ENCODE measurements at regions not wholly inside any gene's neighbourhood (a gene's known extent, or its start where the extent isn't known, plus 50 kb on each side); places are given as distances from the start of the nearest gene placed in this dataset.

DNA sequence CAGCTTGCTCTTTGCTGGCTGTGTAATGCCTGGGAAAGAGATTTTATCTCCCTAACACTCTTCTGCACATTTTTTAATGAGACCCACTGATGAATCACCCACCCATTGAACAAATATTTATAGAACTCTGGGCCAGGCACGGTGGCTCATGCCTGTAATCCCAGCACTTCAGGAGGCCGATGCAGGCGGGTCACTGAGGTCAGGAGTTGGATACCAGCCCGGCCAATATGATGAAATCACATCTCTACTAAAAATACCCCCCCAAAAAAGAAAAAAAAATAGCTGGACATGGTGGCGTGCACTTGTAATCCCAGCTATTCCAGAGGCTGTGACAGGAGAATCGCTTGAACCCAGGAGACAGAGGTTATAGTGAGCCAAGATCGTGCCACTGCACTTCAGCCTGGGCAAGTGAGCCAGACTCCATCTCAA, 82.1 kb upstream of the SIRPA start:
- H3K4me1 ChIP-seq (ENCODE audit: control insufficient read depth, insufficient read depth, low read length): peaks cover 11% of the 10 kb centered on the region
- no peak overlapping the region for H2AFZ ChIP-seq (ENCODE audit: control insufficient read depth, low read depth, low read length)
- no peak overlapping the region for H3K4me2 ChIP-seq (ENCODE audit: control insufficient read depth, insufficient read depth)
- no peak for TF ChIP-seq EP300 (IDR thresholded peaks at IDR 0.05; ENCODE audit: borderline replicate concordance in 1 of 2, control insufficient read depth in 1 of 2, low read depth in 2 of 2, low read length in 2 of 2)
- no peak for TF ChIP-seq TCF12 (IDR thresholded peaks at IDR 0.05; ENCODE audit: low read depth, low read length)
- no peak for TF ChIP-seq IKZF2 (IDR thresholded peaks at IDR 0.05)
- TF ChIP-seq RBBP5 (conservative IDR thresholded peaks at IDR 0.05): no peak
- TF ChIP-seq JUND (IDR thresholded peaks at IDR 0.05; ENCODE audit: low read depth, low read length): no peak
- TF ChIP-seq NFXL1 (IDR thresholded peaks at IDR 0.05; ENCODE audit: borderline replicate concordance): no peak
- TF ChIP-seq, protein P1, sequence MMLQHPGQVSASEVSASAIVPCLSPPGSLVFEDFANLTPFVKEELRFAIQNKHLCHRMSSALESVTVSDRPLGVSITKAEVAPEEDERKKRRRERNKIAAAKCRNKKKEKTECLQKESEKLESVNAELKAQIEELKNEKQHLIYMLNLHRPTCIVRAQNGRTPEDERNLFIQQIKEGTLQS (IDR thresholded peaks at IDR 0.05; ENCODE audit: borderline replicate concordance, extremely low read depth, low read depth, low read length): no peak
- no peak for TF ChIP-seq ATF7 (IDR thresholded peaks at IDR 0.05; ENCODE audit: low read depth)
- TF ChIP-seq, protein P2, sequence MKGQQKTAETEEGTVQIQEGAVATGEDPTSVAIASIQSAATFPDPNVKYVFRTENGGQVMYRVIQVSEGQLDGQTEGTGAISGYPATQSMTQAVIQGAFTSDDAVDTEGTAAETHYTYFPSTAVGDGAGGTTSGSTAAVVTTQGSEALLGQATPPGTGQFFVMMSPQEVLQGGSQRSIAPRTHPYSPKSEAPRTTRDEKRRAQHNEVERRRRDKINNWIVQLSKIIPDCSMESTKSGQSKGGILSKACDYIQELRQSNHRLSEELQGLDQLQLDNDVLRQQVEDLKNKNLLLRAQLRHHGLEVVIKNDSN (IDR thresholded peaks at IDR 0.05; ENCODE audit: borderline replicate concordance, extremely low read length, insufficient read depth, low read depth, low read length): no peak
- TF ChIP-seq YY1 (IDR thresholded peaks at IDR 0.05; ENCODE audit: low read depth, low read length): no peak
- TF ChIP-seq SP1 (IDR thresholded peaks at IDR 0.05; ENCODE audit: low read depth, low read length): no peak
- H3K36me3 ChIP-seq (ENCODE audit: control insufficient read depth in 2 of 2, insufficient read depth in 2 of 2, low read length in 1 of 2): no peaks in the 10 kb centered on the region
- ATAC-seq (no peak), FAIRE-seq (no peak), DNase-seq (ENCODE audit: low read depth, low spot score) (no peak)
- ChIA-PET RAD21 (ENCODE audit: unreplicated experiment) (interaction anchor here (1.1 kb wide), 1 partner anchor 11 kb away, joined by 4 read pairs; no protein-coding TSS in a partner anchor), SMC1A (ENCODE audit: uncharacterized antibody, unreplicated experiment) (interaction anchor here (1.5 kb wide), 1 partner anchor 72 kb away, joined by 4 read pairs; no protein-coding TSS in a partner anchor), POLR2A (no interaction called here), CTCF (interaction anchor here (4.3 kb wide), 1 partner anchor 11 kb away, joined by 25 read pairs; no protein-coding TSS in a partner anchor)
- intact Hi-C loops (cut with micrococcal nuclease; ENCODE audit: unreplicated experiment): no loop called here
- WGBS (ENCODE audit: insufficient coverage, insufficient replicate concordance, low lambda C conversion rate, missing lambda C conversion rate): 33% methylated on average over 7 of the region's 7 CpGs
- in situ Hi-C loops (cut with MboI): no loop called here
- no peaks in the 10 kb centered on the region for H3K79me2 ChIP-seq (ENCODE audit: control insufficient read depth, insufficient read depth, low read length)
- H3K9ac ChIP-seq (ENCODE audit: control insufficient read depth, insufficient read depth, low read length): no peak overlapping the region
- no peak overlapping the region for H3K27ac ChIP-seq (ENCODE audit: control insufficient read depth, insufficient read depth)
- no peaks in the 10 kb centered on the region for H4K20me1 ChIP-seq (ENCODE audit: control insufficient read depth, insufficient read depth)
- no peak overlapping the region for H3K4me3 ChIP-seq
- H3K27me3 ChIP-seq (replicated peaks in 1 of 2; ENCODE audit: control insufficient read depth in 2 of 2, insufficient read depth in 2 of 2, low read length in 1 of 2): peaks cover 4 to 5% of the 10 kb centered on the region in 2 experiments; a peak in 3 of 4 replicates
- no peaks in the 10 kb centered on the region for H3K9me3 ChIP-seq (replicated peaks; ENCODE audit: control insufficient read depth, insufficient read depth, low read length)
- no TSS peak for BruUV-seq (replicated peaks)

All from GM12878 (cell line).